ENCODE measurements at regions not wholly inside any gene's neighbourhood (a gene's known extent, or its start where the extent isn't known, plus 50 kb on each side); places are given as distances from the start of the nearest gene placed in this dataset.

DNA sequence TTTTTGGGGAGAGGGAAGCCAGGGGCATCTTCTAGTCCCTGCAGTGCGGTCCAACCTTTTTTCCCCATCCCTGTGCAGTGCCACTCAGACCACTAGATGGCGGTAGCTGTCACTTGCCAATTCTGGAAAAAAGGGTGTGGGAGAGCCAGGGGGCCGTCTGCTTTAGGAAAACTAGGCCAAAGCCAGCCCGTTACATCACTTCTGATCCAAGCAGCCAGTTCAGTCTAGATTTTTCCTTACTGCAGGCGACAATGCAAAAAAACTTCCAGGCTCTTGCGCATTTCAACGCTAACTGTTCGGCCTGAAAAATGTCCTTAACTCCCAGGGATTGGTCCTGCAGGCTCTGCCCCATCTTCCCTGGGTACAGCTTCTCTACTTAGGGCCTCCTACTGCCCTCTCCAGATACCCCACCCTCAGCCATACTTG, 69.2 kb upstream of the CES5A start:
- DNase-seq (ENCODE audit: low read depth) = peak; percentile 24

DNA sequence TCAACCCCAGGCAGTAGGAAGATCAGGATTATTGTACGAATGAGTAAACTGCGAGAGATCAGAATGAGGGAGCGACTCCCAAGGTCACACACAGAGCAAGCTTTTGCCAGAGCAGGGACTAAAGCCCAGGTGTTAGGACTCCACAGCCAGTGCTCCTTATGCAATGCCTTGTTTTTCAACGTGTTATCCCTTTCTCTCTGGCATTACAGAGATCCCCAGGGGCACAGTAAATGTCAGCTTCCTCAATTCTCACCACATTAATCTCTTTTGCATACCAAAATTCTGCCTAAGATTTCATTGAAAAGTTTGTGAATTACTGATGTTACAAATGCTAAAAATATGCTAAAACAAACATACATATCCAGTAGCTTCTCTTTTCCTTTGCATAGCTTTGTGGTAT, 68.1 kb upstream of the CES5A start:
- no peak for DNase-seq (ENCODE audit: low read depth)

GRCh38 chr16:55942821-55943220, 67.6 kb upstream of the CES5A start:
- no peak for DNase-seq (ENCODE audit: low read depth)

DNA sequence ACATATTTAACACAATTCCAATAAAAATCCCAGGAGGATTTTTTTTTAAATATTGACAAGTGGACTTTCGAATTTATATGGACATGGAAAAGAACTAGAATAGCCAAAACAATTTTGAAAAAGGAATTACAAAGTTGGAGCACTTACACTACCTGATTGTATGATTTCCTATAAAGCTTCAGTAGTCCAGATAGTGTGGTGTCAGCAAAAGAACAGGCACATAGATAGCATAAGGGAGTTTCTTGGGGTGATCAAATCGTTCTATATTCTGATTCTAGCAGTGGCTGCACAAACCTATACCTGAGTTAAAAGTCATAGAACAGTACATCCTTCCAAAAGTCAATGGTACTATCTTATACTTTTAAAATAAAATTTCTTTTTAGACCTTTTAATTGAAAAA, 66.4 kb upstream of the CES5A start:
- no peak for DNase-seq (ENCODE audit: low read depth)

- DNase-seq (ENCODE audit: low read depth) = no peak
Measured at GRCh38 chr16:55938126-55938525, 63.0 kb upstream of the CES5A start.

- no peak for DNase-seq (ENCODE audit: low read depth)
Measured at GRCh38 chr16:55933038-55933437, 57.9 kb upstream of the CES5A start.

DNA sequence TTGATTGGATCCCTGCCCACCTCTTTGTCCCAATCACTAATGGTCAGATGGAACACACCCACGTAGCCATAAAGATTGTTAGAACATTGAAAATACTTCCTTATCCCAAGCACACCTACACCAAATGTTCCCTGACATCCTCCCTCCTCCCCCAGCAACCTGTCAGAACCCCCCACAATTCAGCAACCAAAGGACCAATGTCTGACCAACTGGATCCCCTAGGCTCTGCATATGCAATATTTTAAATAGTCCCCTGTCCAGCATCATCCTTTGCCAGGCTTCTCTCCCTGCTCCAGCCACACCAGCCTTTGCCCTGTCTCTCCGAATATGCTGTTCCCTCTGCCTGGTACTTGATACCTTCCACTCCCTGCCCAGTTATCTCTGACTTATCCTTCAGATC, 54.9 kb upstream of the CES5A start:
- no peak for DNase-seq (ENCODE audit: low read depth)

GRCh38 chr16:55929181-55929580, 54.0 kb upstream of the CES5A start:
- DNase-seq (ENCODE audit: low read depth) = no peak

DNA sequence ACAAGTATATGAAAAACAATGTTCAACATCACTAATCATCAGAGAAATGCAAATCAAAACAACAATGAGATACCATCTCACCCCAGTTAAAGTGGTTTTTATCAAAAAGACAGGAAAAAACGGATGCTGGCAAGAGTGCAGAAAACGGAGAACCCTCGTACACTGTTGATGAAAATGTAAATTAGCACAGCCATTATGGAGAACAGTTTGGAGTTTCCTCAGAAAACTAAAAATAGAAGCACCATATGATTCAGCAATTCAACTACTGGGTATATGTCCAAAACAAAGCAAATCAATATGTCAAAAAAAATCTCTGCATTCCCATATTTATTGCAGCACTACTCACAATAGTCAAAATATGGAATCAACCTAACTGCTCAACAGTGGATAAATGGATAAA, 50.1 kb upstream of the CES5A start:
- DNase-seq (ENCODE audit: low read depth) = no peak

All from activated T-cell treated with anti-CD3 and anti-CD28 coated beads for 48 hours (primary cell).